MM.1S (cell line): ENCODE measurements at regions not wholly inside any gene's neighbourhood (a gene's known extent, or its start where the extent isn't known, plus 50 kb on each side); places are given as distances from the start of the nearest gene placed in this dataset.

Source experiments
- CTCF ChIP-seq: fragments of 300-600 bp; sonication (generic); IDR thresholded peaks from 2 replicates; pipeline ENCODE4 v1.5.1; 2016; ENCODE audit warnings: antibody characterized with exemption, low read length, mixed read lengths
- EZH2 ChIP-seq: fragments of 300-600 bp; sonication (generic); optimal IDR thresholded peaks from 2 replicates; pipeline ENCODE3; 2017; ENCODE audit warnings: low read depth, mild to moderate bottlenecking, antibody characterized with exemption, low read length, mixed read lengths
- EZH2phosphoT487 ChIP-seq: fragments of 300-600 bp; sonication (generic); IDR thresholded peaks from 2 replicates; pipeline ENCODE4 v1.6.1; 2018; ENCODE audit warnings: antibody characterized with exemption, low read length

- TF ChIP-seq CTCF (no peak), EZH2 (no peak), EZH2phosphoT487 (no peak)
Observed at GRCh38 chr16:65832679-65833078, 533.8 kb upstream of the CDH5 start.
